ENCODE measurements at regions not wholly inside any gene's neighbourhood (a gene's known extent, or its start where the extent isn't known, plus 50 kb on each side); places are given as distances from the start of the nearest gene placed in this dataset.
"Not testable (repeated sequence)": the region's sequence is repeated elsewhere in the genome, so short reads cannot be mapped to it uniquely, and the experiment has no call there.

DNA sequence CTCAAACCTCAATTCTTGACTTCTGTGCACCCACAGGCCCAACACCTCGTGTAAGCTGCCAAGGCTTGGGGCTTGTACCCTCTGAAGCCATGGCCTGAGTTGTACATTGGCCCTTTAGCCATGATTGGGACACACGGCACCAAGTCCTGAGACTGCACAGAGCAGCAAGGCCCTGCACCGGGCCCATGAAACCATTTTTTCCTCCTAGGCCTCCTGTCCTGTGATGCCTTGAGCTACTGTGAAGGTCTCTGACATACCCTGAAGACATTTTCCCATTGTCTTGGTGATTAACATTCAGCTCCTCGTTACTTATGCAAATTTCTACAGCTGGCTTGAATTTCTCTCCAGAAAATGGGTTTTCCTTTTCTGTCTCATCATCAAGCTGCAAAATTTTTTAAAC is 52.3 kb upstream of the FRG1 start:
- H3K4me3 ChIP-seq (ENCODE audit: low read depth in 2 of 2, low read length in 2 of 2); H3K9me3 ChIP-seq (ENCODE audit: control insufficient read depth, insufficient read depth, low read depth, low read length); H3K27ac ChIP-seq (ENCODE audit: low read length); DNase-seq (ENCODE audit: low read depth, low spot score); CTCF ChIA-PET; ATAC-seq; intact Hi-C loops (cut with micrococcal nuclease; ENCODE audit: unreplicated experiment); H3K4me1 ChIP-seq (ENCODE audit: control insufficient read depth, insufficient read depth, low read length); POLR2A ChIA-PET; H3K27me3 ChIP-seq (ENCODE audit: control insufficient read depth, insufficient read depth, low read length); H3K36me3 ChIP-seq (ENCODE audit: control insufficient read depth, insufficient read depth, low read length); in situ Hi-C loops (cut with HindIII; ENCODE audit: low pct_unique_long_range_greater_than_20kb, low sequenced_read_pairs); BruUV-seq (replicated peaks): not testable (repeated sequence)
